Spleen (tissue), 7 donors: ENCODE measurements at regions not wholly inside any gene's neighbourhood (a gene's known extent, or its start where the extent isn't known, plus 50 kb on each side); places are given as distances from the start of the nearest gene placed in this dataset.

Experiments
- POLR2A ChIP-seq, 3 donors: fragments of 450-650 bp; IDR thresholded peaks; one replicate each; pipeline ENCODE4 v1.5.1; 2017; ENCODE audit warnings: antibody characterized with exemption in 3 of 3, mild to moderate bottlenecking in 1 of 3
- POLR2AphosphoS5 ChIP-seq, 3 donors: sonication (generic); formaldehyde crosslinking; IDR thresholded peaks; one replicate each; pipeline ENCODE4 v1.5.1; 2017; ENCODE audit warnings: antibody characterized with exemption in 3 of 3
- TF ChIP-seq, protein P1 (sequence below), 11 experiments: fragments of 200-600 bp in 7 of 11; fragments of 450-650 bp in 4 of 11; sonication (generic) in 4 of 11; IDR thresholded peaks in 8 of 11; conservative IDR thresholded peaks in 3 of 11; 1 replicate in 7 of 11; 2 replicates in 4 of 11; pipeline versions ENCODE4 v1.4.0 to v1.8.0; 2016 to 2021; ENCODE audit warnings: antibody characterized with exemption in 11 of 11, inconsistent platforms in 4 of 11, mild to moderate bottlenecking in 1 of 11
- donor health status: DM: no; HTN: no; CAD: no; lungs with moderate emphysema.
- donor health status: DM: no; HTN: no; CAD: no.
- donor health status: DM: no; HTN: no; CAD: no.

DNA sequence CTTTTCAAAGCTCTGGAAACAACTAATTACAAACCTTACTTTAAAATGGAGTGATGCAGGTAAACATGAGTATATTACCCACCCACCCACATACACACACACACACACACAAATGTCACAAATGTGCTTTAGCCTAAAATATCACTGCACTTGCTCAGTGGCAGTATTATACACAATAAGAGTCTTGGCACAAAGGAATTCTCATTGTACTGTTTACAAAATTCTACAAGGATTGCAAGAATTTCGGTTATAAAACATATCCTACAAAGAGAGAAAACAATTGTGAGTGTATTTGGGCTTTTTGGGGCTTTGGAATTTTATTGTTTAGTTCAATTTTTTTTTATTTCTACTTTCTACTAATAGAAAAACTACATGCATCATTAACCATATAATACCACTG is 113.2 kb upstream of the BEND6 start:
- TF ChIP-seq, protein P1, sequence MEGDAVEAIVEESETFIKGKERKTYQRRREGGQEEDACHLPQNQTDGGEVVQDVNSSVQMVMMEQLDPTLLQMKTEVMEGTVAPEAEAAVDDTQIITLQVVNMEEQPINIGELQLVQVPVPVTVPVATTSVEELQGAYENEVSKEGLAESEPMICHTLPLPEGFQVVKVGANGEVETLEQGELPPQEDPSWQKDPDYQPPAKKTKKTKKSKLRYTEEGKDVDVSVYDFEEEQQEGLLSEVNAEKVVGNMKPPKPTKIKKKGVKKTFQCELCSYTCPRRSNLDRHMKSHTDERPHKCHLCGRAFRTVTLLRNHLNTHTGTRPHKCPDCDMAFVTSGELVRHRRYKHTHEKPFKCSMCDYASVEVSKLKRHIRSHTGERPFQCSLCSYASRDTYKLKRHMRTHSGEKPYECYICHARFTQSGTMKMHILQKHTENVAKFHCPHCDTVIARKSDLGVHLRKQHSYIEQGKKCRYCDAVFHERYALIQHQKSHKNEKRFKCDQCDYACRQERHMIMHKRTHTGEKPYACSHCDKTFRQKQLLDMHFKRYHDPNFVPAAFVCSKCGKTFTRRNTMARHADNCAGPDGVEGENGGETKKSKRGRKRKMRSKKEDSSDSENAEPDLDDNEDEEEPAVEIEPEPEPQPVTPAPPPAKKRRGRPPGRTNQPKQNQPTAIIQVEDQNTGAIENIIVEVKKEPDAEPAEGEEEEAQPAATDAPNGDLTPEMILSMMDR (IDR thresholded peaks at IDR 0.05 in 8 of 11, conservative IDR thresholded peaks at IDR 0.05 in 3 of 11) = no peak
- no peak for TF ChIP-seq POLR2A (IDR thresholded peaks at IDR 0.05)
- no peak for TF ChIP-seq POLR2AphosphoS5 (IDR thresholded peaks at IDR 0.05)
